NCI-H2081 treated with DMSO at 0.1 percent for 48 hours (cell line): ENCODE measurements at regions not wholly inside any gene's neighbourhood (a gene's known extent, or its start where the extent isn't known, plus 50 kb on each side); places are given as distances from the start of the nearest gene placed in this dataset.

Source experiments
- DNase-seq: peaks from one replicate; lab custom pipeline; 2025; lab: John Stamatoyannopoulos, UW

- DNase-seq, result no peak
Measured at GRCh38 chr3:67704322-67704721, 49.9 kb upstream of the SUCLG2 start.
